ENCODE measurements at regions not wholly inside any gene's neighbourhood (a gene's known extent, or its start where the extent isn't known, plus 50 kb on each side); places are given as distances from the start of the nearest gene placed in this dataset.

DNA sequence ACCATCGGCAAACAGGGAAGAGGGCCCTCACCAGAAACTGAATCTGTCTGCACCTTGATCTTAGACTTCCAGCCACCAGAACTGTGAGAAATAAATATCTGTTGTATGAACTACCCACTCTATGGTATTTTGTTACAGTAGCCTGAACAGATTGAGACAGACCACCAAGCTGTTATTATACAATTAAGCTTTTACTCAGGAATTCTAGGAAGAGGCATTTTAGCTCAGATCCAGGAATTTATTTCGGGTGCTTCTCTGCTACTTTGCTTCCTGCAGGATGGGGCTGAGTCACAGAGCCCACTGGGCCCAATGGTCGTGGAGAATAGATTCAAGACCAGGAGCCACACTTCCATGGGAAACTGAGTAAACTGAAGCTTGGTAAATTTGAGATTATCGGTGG is 145.5 kb upstream of the PFN2 start:
- no peak for DNase-seq

DNA sequence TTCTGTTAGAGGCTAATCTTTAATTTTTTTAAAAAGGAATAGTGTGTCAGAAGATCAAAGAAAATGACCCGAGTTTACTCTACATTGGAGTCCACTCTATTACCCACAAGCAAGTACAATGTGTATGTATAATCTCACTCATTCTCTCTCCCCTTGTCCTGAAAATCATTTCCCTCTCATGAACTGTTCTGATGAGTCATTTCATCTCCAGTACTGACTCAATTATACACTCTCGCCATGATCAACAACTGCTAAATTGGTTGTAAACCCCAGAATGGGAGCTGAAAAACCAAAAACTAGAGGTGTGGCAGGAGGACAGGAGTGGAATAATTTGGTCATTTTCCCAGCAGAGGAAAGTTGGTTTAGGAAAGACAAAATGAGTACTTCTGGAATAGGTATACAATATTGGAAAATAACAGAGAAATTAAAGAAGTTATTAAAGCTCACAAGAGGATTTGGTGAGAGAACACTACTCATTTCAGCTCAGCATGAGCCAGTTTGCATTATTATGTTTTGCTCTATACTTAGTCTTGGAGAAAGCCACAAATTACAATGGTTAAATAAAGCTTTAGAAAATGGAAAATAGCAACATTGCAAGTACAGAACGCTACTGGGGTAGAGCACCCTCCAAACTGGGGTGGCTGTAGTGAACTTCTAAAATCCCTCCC is 144.3 kb upstream of the PFN2 start:
- peak; percentile 76 for DNase-seq

DNA sequence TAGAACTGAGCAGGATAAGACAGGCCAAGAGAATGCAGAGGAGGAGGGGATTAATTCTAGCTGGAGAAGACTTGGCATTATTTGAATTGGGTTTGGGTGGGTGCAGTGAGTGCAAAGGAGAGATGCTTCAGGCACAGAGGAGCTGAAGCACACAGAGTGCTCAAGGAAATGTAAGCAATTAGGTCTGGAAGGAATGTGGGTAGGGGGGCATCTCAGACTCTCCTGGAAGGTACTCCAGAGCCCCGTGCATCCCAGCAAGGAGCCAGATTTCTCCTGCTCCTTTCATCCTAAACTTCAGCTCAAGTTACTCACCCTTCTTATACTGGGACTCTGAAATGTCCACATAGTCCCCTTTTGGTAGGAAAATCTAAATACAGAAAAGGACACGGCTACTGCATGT is 143.6 kb upstream of the PFN2 start:
- no peak for DNase-seq

DNA sequence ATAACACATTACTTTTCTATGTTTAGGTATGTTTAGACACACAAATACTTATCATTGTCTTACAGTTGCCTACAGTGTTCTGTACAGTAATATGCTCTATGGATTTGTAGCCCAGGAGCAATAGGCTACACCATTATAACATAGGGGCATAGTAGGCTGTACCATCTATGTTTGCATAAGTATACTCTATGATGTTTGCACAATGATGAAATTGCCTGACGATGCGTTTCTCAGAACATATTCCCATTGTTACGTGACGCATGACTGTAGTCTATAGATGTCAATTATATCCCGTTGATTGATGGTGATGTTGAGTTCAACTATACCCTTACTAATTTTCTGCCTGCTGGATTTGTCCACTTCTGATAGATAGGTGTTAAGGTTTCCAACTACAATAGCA is 139.4 kb upstream of the PFN2 start:
- no peak for DNase-seq

DNA sequence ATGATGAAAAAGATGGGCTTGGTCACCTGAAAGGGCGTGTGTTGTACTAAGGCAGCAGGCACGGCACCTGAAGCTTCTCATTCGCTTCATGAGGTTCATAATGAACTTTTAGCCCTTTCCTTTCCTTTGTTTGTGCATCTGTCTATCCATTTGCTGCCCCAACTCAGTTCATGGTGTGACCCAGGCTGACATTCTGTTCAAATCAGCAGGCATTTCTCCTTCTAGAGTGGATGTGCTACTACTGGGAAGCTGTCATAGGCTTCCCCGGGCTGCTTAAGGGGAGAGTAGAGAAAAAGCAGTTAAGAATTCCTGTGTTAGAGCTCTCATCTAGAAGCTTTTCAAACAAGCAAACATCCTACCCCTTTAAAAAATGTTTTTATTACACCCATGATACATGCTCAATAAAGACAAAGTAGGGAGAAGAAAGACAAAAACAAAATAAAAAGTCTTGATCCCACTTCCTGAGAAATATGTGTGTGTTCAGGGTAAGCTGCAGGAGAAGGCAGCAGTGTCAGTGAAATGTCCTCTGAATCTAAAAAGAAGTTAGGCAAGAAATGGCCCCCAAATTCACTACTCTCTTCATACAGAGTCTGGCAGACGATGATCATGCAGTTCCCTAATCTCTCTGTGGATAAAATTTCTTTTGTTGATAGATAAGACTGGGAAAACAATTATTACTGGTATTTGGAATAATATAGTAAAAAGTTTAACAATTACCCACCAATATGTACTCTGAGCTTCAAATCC is 136.9 kb upstream of the PFN2 start:
- DNase-seq, result no peak

DNA sequence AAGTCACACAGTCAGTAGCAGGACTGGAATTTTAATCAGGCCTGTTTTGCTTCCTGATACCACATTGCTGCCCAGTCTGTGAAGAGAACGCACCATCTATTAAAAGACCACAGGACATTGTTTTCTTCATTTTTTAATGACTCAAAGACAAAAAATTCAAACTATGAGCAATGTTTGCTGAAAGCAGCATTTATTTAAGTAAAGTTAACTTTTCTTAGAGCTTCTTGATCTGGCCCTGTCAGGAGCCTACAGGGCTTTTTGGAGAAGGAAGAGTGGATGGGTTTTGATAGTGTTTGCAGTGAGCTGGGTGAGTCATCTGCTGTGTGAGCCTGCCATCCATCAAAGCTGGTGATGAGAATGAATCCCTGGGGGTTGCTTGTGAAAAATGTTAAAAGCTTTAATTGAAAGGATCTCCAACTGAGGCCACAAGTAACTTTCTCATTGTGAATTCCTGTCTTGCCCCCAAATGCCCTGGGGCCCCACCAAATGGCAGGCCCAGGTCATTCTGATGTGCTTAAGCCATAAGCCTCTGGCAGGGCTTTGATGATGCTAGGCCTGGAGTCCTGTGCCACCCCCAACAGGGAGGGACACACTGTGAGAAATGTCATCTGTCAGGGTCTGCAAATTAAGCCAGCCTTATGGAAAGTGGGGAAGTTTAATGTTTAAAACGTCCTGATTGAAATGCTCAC is 136.2 kb upstream of the PFN2 start:
- no peak for DNase-seq

DNA sequence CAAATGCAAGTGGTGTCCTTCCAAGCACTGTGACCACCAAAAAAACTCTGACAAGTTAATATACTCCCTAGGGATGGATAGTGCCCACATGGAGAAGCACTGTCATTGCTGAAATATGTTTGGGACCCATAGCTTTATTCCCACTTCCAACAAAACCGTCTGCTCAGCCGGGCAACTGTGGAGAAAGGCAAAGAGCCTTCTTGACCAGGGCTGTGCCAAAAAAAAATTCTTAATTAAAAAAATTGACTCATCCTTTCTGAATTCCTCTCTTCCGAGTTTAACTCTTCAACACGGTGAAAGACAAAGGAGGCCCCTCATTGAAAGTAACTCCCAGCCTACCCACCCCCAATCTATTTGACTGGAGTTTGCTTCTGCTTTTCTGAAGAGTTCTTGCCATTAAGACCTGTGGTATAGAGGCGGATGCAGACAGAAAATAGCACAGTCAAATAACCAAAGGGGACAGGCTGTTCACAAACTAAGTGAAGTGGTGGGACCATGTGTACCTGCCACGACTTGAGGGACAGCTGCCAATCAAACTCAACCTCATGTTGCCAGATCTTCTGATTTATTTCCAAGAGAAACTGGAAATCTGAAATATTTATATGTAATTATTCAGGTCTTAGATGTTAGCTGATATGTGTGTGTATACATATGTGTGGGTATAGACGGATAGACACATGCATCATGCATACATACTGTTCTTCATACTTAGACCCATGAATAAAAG is 135.4 kb upstream of the PFN2 start:
- no peak for DNase-seq

DNA sequence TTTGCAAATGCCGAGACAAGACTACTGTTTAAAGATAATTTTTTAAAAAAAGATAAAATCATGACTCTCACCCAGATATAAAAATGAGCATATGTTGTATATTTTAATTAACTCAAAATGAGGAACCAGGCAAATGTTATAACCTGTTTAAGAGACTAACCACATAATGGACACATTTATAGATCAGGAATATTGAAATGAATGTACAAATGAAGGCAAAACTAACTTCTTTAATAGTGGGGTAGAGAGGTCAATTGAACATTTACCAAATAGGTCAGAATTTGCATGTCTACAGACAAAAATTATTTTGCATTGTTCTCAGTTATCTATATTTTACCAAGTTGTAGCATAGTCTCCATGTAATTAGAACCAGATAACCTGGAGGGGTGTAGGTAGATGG is 134.3 kb upstream of the PFN2 start:
- DNase-seq, result no peak

DNA sequence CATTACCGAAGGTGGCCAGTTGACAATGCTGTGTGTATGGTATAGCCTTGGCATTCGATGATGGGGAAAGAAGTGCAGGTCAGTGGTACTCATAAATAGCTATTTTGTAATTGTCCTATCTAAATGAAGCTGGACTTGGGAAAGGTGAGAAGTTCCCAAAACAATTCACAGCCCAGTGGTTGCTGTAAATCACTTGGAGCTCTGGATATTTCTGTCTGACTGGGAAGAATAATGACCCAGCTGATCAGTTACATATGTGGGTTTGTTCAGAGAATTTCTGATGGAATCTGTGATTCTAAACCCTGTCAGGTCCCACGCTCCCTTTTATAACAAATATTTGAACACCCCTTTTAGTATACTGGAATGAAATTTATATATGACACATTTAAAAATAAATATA is 133.9 kb upstream of the PFN2 start:
- DNase-seq, result no peak

DNA sequence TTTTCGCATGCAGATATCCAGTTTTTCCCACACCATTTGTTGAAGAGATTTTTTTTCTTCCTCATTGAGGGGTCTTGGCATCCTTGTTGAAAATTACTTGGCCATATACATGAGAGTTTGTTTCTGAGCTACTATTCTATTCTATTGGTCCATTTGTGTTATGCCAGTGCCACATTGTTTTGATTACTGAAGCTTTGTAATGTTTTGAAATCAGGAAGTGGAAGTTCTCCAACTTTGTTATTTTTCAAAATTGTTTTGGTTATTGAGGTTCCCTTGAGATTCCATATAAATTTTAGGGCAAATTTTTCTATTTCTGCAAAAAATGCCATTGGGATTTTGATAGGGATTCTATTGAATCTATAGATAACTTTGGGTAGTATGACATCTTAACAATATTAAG is 130.3 kb upstream of the PFN2 start:
- no peak for DNase-seq

DNA sequence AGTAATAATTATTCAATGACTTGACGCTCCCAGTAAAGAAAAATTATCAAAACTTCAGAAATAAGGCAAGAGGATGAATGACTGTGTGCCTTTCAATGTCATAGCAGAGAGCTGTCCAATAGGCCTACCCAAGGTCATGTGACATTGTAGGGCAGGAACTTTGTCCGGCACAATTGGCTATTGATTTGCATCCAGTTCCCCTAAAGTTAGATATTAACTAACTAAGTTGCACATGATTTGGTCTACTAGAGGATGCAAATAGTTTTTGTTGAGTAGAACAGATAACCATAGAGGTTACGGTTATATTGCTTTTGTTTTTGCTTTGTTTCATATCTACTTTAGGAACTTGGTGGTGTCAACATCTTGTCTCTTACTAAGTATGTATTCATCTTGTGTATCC is 127.9 kb upstream of the PFN2 start:
- DNase-seq, result no peak

DNA sequence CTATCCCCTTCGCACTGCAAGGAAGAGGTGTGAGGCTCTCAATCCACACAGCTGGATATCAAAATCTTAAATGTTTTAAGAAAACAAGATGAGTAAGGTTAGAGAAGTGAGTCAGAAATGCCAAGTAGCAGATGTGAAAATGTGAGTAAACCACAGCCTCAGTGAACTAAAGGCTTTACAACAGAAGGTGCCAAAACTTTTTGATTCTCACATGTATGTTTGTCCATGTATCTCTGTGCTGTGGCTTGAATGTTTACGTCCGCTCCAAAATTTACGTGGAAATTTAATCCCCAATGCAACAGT is 126.8 kb upstream of the PFN2 start:
- peak; percentile 59 for DNase-seq

DNA sequence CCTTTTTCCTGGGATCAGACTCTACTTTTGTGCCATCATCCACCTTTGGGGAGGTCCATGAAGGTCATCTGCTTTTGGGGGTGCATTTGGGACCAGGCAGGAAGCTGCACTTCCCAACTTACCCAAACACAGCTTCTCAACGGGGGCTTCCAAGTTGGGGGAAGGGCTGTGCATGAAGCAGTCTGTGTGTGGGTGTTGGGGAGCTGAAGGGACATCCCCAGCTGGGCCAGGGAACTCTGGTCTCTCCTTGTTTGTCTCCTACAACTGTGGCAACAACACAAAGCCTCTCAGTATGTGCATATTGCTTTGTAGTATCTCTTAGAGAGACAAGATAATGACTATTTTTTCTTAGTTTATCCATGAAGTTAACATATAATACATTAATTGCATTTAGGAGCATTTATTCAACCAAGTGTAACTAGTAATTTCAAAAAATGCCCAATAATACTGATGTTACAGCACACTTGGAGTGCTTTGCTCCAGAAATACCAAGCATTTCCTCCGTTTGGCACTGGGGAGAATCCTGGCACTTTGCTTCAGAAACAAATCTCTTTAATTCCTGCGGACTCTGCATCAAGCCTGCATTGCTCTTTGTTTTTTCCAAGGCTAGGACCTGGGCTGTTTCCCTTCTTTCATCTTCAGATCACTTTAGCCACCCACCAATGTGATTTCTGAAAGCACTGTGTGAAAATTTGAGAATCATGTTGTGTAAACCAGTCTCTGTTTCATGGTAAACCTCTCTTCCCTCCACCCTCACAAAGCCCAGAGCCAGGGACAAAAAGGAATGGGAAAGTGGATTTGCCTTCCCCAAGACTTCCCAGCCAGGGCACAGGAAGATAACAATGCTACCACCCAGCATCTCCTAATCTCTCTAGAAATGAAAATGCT is 126.2 kb upstream of the PFN2 start:
- no peak for DNase-seq

DNA sequence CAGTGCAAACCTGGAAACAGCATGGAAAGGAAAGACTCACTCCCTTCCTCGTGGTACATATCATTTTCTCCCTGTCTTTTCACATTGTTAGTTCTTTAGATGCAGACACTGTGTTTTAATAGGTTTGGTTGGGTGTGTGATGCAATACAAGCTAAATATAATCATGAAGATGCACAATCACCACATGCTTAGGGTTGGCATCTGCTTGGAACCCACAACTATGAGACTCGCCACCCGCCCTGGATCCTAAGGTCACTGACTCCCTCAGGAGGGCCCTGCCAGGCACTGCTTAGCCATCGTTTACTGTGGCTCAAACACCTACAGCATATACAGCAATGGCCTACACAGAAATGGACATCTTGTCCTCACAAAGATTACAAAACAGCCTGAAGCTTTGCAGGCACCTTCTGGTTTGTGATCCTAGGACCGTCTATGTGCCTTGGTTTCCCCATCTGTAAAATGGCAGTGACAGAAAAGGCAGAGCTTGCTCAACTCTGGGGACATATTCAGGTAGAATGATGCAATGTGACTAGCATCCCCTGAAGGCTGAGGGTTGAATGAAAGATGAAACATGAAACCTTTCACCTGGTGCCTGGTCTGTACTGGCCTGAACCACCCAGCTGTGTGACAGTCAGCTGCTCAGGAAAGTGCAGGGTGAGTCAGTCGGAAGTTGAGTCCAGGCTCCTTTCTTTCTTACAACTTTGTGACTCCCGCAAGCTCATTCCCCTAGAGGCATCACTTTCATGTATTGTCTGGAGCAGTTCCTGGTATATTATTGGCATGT is 123.6 kb upstream of the PFN2 start:
- DNase-seq, result no peak

DNA sequence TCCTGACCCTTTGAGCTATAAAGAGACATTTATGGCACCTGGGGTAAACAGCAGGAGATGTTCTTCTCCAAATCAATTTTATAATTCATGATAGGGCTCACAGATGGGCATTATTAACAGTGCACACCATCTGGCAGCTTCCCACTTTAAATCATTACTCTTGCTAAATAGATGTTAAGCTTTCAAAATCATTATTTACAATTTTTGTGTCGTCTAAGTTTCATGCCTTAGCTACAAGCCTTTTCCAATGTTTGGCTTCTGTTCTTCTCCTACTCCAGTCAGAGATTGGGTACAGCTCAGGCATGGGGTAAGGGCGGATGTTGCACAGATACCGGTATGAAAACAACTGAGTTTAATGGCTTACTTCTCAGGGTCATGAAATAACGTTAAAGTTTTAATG is 120.9 kb upstream of the PFN2 start:
- no peak for DNase-seq

DNA sequence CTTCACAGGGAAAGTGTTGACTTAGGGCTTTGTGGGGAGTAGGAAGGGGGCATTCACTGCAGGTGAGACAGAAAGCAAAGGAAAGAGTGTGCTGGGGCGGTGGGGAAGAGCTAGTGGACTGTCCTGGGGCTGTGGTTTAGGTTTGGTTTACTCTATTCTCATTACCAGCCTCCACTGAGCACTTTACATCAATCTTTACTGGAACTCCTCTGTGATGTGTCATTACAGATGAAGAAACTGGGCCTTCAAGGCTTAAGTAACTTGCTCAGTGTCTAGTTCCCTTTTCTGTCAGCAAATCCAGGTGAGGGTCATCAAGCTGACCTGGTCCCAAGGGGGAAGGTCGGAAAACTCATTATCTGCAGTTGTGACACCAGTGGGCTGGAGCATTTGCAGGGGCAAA is 120.2 kb upstream of the PFN2 start:
- DNase-seq, result no peak

DNA sequence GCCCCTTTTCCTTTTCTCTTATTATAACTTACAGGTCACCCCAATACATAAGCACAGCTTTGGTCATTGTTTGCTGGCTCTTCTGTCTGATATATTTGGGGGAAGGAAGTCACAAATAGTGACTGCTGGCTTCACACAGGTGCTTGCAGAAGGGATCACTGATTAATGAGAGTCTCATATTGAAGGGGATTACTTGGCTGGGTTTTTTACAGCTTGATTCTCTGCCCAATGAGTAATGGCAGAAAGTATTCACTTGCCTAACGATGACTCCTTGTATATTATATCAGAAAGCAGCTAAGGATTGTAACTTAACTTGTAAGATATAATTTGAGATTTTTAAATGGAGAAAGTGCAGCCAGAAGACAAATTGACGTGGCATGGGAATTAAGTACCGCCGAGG is 119.3 kb upstream of the PFN2 start:
- no peak for DNase-seq

DNA sequence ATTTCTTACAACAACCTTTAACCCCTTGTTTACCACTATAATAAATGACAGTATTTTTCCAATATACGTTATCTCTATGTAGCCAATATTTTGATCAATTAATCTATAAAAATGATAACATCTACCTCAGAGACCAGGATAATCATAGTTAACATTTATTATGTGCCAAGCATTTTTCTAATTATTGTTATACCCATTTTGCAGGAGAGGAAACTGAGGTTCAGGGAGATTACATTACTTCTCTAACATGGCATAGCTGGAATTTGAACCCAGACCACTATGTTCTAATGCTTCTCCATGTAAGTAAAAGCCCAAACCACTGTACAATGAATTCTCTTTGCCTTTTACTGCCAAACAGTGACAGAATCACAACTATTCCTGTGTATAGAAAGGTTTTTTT is 113.4 kb upstream of the PFN2 start:
- DNase-seq, result no peak

DNA sequence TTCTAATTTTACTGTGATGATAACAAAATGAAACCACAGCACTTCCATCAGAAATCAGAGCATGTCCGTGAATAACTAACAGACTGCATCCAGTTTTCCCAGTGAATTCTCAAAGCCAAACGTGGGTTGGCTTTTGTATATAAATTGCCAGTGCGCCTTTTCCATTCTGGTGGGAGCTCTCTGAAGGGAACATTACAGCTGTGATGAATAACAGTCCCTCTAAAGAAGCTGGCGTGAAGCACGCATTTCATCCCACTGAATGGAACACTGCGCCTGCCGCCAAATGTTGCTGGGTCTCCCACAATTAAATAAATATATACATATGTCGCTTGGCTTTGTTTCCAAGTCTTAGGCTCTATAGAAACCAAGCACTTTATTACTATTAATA is 113.0 kb upstream of the PFN2 start:
- DNase-seq, result no peak

DNA sequence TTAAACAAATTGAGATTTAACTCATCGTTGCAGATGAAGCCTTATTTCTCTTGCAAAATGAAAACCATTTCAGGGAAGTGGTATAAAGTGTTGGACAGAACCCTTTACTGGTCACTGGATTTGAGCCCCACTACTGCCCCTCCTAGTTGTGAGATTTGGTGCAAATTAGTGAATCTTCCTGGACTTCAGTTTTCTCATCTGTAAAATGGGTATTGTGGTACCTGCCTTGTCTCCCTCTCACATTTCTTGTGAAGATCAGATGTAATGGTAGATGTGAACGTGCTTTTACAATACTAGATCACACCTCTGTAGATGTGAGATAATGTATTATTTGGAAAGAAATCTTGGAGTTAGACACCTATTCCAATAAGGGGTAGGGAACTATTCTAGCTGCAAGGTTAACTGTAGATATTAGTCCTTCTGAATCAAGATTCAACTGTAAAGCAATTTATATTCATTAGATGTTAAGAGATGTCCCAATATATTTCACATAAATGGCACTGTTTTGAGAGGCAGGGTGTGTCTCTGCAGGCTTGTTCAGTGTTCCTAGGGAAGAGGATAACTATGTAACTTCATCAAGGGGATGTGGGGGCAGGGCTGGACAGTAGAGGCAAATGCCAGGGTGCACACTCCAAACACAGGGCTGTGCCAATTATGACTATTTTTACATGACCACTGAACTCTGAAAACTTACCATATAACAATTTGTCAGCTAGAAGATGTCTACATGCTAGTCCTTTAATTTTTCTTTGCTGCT is 112.4 kb upstream of the PFN2 start:
- no peak for DNase-seq

DNA sequence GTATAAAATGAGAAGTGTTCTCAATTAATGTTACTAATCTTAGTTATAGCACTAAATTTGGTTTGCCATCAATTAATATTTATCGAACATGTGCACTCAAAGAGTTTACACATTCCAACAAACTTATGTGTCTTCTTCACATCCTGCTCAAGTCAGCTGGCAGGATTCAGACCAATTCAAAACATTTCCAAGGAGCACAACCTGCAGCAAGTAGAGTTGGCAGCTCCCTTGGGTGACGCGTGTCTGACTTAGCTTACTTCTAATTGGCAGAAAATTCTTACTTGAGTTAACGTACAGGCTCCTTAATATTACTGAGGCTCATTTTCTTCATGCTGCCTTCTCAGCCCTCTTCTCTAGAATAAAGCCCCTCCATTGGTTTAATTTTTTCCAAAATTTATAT is 110.4 kb upstream of the PFN2 start:
- DNase-seq, result no peak

Data from activated CD4-positive, alpha-beta T cell treated with anti-CD3 and anti-CD28 coated beads, Interleukin-2, Interleukin-6, amounts not matched to agents 100 ng/mL and 50 ng/mL, durations not matched to agents 16 hours and 8 hours (primary cell).